BLaER1 treated with 17β-estradiol and CSF1 and Interleukin-3, amounts not matched to agents 10 nM and 100 nM (cell line): ENCODE measurements at regions not wholly inside any gene's neighbourhood (a gene's known extent, or its start where the extent isn't known, plus 50 kb on each side); places are given as distances from the start of the nearest gene placed in this dataset.

Source experiments
- H3K27ac ChIP-seq, 11 experiments: shearing (Covaris generic); formaldehyde crosslinking; 2 replicates each; pipeline ENCODE4 v1.8.1; 2022
- H3K27me3 ChIP-seq, 11 experiments: shearing (Covaris generic); formaldehyde crosslinking; 2 replicates each; pipeline ENCODE4 v1.8.1; 2022
- H3K36me3 ChIP-seq, 11 experiments: shearing (Covaris generic); formaldehyde crosslinking; 2 replicates each; pipeline ENCODE4 v1.8.1; 2022
- H3K4me1 ChIP-seq, 10 experiments: shearing (Covaris generic); formaldehyde crosslinking; 2 replicates each; pipeline ENCODE4 v1.8.1; 2022
- H3K4me2 ChIP-seq, 11 experiments: shearing (Covaris generic); formaldehyde crosslinking; 2 replicates each; pipeline ENCODE4 v1.8.1; 2022
- H3K4me3 ChIP-seq, 10 experiments: shearing (Covaris generic); formaldehyde crosslinking; 2 replicates each; pipeline ENCODE4 v1.8.1; 2022
- H3K9ac ChIP-seq, 11 experiments: shearing (Covaris generic); formaldehyde crosslinking; 2 replicates each; pipeline ENCODE4 v1.8.1; 2022
- H3K9me3 ChIP-seq, 11 experiments: shearing (Covaris generic); formaldehyde crosslinking; replicated peaks in 1 of 11; 2 replicates each; pipeline ENCODE4 v1.8.1; 2022
- H4K20me1 ChIP-seq, 11 experiments: shearing (Covaris generic); formaldehyde crosslinking; 2 replicates each; pipeline ENCODE4 v1.8.1; 2022
- Cebpa-rat ChIP-seq, 11 experiments: shearing (Covaris generic); IDR thresholded peaks; 2 replicates each; pipeline ENCODE4 v1.8.1; 2022

DNA sequence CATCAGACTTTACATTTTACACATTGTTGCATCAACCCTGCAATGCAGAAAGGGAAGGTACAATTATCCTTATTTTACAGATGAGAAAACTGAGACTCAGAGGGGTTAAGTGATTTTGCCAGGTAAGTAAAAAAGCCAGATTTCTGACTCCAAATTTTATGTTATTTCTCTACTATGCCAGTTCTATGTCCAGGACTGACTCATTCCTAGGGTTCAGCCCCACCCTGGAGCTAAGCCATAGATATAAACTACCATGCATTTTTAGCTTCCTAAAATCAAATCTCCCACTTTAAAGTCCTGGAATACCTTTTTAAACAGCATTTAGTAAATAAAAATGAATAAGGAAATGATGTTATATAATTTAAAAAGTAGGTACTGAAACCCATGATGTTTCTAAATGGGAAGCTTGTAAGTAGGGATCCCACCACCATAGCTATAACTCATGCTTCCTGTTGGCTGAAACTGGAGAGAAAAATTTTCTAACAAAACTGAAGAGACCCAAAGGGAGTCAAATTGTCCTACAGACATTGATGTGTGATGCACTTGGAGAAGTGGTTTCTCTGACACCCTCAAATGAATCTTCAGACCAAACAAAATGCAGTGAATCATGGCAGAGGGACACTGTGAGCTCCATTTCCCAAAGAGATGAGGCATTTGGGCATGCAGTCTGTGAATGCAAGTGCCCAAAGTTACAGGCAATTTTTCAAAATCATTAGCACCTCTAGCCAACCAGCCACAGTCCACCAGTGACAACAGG lies 301.7 kb upstream of the UMPS start:
- Histone ChIP-seq H3K36me3 (peaks cover 0 to 18% (median 6%) of the 10 kb centered on the region in 11 experiments; a peak in 8 of 22 replicates), H3K27ac (no peak overlapping the region)

DNA sequence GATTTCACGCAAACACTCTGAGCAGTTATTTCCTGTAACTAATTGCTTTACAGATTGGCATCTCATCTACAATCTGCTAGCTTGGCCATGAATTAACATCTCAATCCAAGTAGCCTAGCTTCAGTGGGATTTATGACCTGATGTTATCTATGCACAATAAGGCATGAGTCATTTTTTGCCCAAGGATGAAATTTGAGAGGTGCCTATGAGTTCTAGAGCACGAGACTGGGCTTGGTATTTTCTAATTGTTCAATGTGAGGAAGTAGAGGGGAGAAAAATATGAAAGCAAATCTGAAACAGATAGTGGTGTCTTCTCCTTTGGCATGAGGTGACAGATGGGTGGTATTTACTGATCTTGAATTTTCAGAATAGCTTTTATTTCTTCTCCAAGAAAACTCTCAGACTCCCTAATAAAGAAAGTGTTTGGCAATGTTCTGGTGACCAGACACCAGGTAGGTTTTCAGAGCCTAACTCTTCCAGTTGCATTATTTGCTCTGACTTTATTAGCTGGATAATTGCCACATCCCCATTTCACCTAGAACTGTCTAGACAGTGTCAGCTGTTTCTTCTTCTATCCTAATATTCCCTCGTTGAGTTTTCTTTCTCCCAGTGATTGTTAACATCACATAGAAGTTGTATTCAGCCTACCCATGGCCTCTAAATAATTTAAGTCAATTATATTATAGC lies 301.0 kb upstream of the UMPS start:
- no peak for TF ChIP-seq Cebpa-rat (IDR thresholded peaks at IDR 0.05)
- peaks cover 6 to 25% (median 20%) of the 10 kb centered on the region in 10 experiments; a peak in 15 of 20 replicates for H3K4me1 ChIP-seq
- H3K27me3 ChIP-seq = no peaks in the 10 kb centered on the region
- peaks cover 0 to 18% (median 8%) of the 10 kb centered on the region in 11 experiments; a peak in 14 of 22 replicates for H3K36me3 ChIP-seq
- H3K9me3 ChIP-seq = peaks cover 0 to 3% (median 0%) of the 10 kb centered on the region in 11 experiments; a peak in 6 of 22 replicates
- H3K4me2 ChIP-seq = peak overlapping the region in 5 of 11 experiments; percentile 9 to 52 (median 35); a peak in 10 of 22 replicates
- H3K4me3 ChIP-seq = no peak overlapping the region
- H3K27ac ChIP-seq = no peak overlapping the region
- H3K9ac ChIP-seq = no peak overlapping the region
- no peaks in the 10 kb centered on the region for H4K20me1 ChIP-seq

More for the DNA sequence above, 301.7 kb upstream of the UMPS start:
- Histone ChIP-seq H3K27me3 (no peaks in the 10 kb centered on the region), H3K9ac (no peak overlapping the region), H4K20me1 (no peaks in the 10 kb centered on the region), H3K4me1 (peaks cover 6 to 25% (median 20%) of the 10 kb centered on the region in 10 experiments; a peak in 15 of 20 replicates), H3K4me2 (peak overlapping the region in 4 of 11 experiments; percentile 9 to 52 (median 36); a peak in 6 of 22 replicates), H3K9me3 (no peaks in the 10 kb centered on the region), H3K4me3 (no peak overlapping the region)
- no peak for TF ChIP-seq Cebpa-rat (IDR thresholded peaks at IDR 0.05)

DNA sequence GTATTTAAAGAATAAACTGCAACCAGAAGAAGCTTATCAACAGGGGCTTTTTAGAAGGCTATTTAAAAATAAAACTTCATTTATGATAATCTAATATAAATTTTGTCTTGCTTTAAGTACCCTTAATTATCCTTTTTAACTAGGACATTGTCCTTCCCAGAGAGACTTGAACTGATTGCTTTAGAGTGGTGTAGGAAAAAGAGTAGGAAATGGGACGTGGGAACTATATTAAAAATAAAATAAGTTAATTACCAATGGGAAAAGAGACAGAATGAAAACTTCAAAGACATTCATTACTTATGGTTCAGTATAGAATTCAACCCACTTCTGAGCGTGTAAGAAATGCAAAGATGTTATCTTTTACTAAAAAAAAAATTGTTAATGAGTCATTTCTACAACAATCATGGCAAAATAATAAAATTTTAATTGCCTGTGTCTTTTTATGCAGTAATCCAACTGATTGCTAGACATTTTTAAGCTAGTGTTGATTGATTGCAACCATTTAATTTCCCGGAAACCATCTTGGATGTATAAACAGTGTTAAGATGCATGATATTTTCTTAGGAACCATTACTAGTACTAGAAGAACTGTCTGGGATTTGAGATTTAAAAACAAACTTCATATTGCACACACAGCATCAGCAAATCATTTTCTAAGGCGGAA lies 298.8 kb upstream of the UMPS start:
- H4K20me1 ChIP-seq = no peaks in the 10 kb centered on the region
- no peak for TF ChIP-seq Cebpa-rat (IDR thresholded peaks at IDR 0.05)
- no peak overlapping the region for H3K9ac ChIP-seq
- H3K9me3 ChIP-seq = peaks cover 0 to 12% (median 5%) of the 10 kb centered on the region in 11 experiments; a peak in 9 of 22 replicates
- H3K4me3 ChIP-seq = no peak overlapping the region
- H3K4me1 ChIP-seq = peaks cover 6 to 25% (median 20%) of the 10 kb centered on the region in 10 experiments; a peak in 15 of 20 replicates
- no peak overlapping the region for H3K4me2 ChIP-seq
- peaks cover 0 to 33% (median 15%) of the 10 kb centered on the region in 11 experiments; a peak in 16 of 22 replicates for H3K36me3 ChIP-seq
- H3K27me3 ChIP-seq = no peaks in the 10 kb centered on the region
- H3K27ac ChIP-seq = no peak overlapping the region

DNA sequence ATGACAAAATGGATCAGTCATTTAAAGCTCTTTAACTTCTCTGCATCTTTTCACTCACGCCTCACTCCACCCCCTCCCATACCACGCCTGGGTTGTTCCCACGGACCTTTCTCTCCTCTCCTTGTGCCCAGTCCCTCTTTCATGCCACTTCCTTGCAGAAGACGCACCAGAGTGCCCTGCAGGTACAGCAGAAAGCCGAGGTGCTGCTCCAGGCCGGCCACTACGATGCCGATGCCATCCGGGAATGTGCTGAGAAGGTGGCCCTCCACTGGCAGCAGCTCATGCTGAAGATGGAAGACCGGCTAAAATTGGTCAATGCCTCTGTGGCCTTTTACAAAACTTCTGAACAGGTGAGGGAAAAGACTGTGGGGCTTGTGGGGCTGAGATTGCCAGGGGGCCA lies 296.1 kb upstream of the UMPS start:
- Histone ChIP-seq H3K27ac (no peak overlapping the region), H3K27me3 (no peaks in the 10 kb centered on the region), H4K20me1 (no peaks in the 10 kb centered on the region), H3K4me3 (no peak overlapping the region), H3K9me3 (peaks cover 0 to 12% (median 5%) of the 10 kb centered on the region in 11 experiments; a peak in 9 of 22 replicates), H3K36me3 (peaks cover 0 to 33% (median 15%) of the 10 kb centered on the region in 11 experiments; a peak in 16 of 22 replicates), H3K9ac (no peak overlapping the region), H3K4me1 (peaks cover 14 to 36% (median 22%) of the 10 kb centered on the region in 10 experiments), H3K4me2 (no peak overlapping the region)
- no peak for TF ChIP-seq Cebpa-rat (IDR thresholded peaks at IDR 0.05)

DNA sequence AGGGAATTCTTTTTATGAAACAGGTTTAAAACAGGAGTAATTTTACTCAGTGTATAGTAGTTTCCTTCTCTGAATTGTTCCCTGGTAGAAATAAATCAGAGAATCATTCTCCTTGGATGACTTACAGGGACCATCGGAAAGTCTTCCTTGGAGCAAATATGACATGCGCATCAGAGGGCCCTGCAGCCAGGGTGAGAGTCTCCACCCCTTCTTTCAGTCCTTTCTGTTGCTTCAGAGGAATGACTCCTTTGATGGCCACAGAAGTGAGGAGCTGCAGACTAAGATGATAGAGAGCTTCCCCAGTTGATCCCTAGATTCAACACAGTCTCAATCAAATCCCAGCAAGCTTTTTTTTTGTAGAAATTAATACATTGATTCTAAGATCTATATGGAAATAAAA lies 294.8 kb upstream of the UMPS start:
- Histone ChIP-seq H3K9me3 (peaks cover 0 to 12% (median 5%) of the 10 kb centered on the region in 11 experiments; a peak in 9 of 22 replicates), H3K36me3 (peaks cover 0 to 32% (median 15%) of the 10 kb centered on the region in 11 experiments; a peak in 16 of 22 replicates), H4K20me1 (no peaks in the 10 kb centered on the region), H3K27me3 (no peaks in the 10 kb centered on the region), H3K4me1 (peaks cover 2 to 28% (median 17%) of the 10 kb centered on the region in 10 experiments; a peak in 19 of 20 replicates), H3K4me3 (no peak overlapping the region), H3K27ac (no peak overlapping the region), H3K9ac (no peak overlapping the region), H3K4me2 (no peak overlapping the region)
- no peak for TF ChIP-seq Cebpa-rat (IDR thresholded peaks at IDR 0.05)

DNA sequence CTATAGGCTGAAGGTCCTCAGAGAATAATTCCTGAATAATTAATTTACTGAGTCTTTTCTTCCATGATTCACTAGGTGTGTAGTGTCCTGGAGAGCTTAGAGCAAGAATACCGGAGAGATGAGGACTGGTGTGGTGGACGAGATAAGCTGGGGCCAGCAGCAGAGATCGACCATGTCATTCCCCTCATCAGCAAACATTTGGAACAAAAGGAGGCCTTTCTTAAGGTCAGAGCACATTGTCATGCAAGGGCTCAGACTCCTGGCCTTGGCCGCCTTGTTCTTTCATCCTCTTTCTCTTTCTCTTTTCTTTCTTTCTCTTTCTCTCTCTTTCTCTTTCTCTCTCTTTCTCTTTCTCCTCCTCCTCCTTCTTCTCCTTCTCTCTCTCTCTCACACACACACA lies 291.4 kb upstream of the UMPS start:
- no peak for TF ChIP-seq Cebpa-rat (IDR thresholded peaks at IDR 0.05)
- Histone ChIP-seq H3K9me3 (peaks cover 0 to 12% (median 5%) of the 10 kb centered on the region in 11 experiments; a peak in 9 of 22 replicates), H3K4me1 (peaks cover 0 to 25% (median 16%) of the 10 kb centered on the region in 10 experiments; a peak in 15 of 20 replicates), H3K36me3 (peaks cover 0 to 29% (median 17%) of the 10 kb centered on the region in 11 experiments; a peak in 14 of 22 replicates), H3K4me2 (peak overlapping the region in 7 of 11 experiments; percentile 30 to 77 (median 58); a peak in 11 of 22 replicates), H3K27ac (peak overlapping the region in 6 of 11 experiments; percentile 29 to 48 (median 34); a peak in 8 of 22 replicates), H4K20me1 (no peaks in the 10 kb centered on the region), H3K9ac (no peak overlapping the region), H3K4me3 (no peak overlapping the region), H3K27me3 (no peaks in the 10 kb centered on the region)

DNA sequence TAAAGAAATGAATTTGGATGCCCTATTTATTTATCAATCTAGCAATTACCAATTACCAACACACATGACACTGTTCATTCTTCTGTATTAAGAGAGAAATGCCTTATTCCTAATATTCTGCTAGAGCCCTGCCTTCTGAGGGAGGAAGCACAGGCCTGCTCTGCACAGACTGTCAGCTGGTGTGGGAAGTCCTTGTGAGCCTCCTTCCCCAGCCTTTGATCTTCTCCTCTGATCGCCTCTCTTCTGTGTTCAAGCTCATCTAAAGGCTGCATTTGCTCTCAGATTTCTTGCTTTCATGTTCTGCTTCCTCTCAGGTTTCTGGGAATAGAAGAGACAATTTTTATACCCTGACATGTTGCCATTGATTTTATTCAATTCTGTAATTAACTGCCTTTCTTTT lies 290.6 kb upstream of the UMPS start:
- Histone ChIP-seq H4K20me1 (no peaks in the 10 kb centered on the region), H3K4me3 (no peak overlapping the region), H3K9ac (no peak overlapping the region), H3K4me2 (no peak overlapping the region; a peak in 1 of 22 replicates), H3K9me3 (peaks cover 0 to 7% (median 4%) of the 10 kb centered on the region in 11 experiments; a peak in 5 of 22 replicates), H3K27me3 (no peaks in the 10 kb centered on the region), H3K4me1 (peaks cover 0 to 25% (median 16%) of the 10 kb centered on the region in 10 experiments; a peak in 15 of 20 replicates), H3K27ac (no peak overlapping the region), H3K36me3 (peaks cover 0 to 26% (median 14%) of the 10 kb centered on the region in 11 experiments; a peak in 11 of 22 replicates)
- no peak for TF ChIP-seq Cebpa-rat (IDR thresholded peaks at IDR 0.05)

DNA sequence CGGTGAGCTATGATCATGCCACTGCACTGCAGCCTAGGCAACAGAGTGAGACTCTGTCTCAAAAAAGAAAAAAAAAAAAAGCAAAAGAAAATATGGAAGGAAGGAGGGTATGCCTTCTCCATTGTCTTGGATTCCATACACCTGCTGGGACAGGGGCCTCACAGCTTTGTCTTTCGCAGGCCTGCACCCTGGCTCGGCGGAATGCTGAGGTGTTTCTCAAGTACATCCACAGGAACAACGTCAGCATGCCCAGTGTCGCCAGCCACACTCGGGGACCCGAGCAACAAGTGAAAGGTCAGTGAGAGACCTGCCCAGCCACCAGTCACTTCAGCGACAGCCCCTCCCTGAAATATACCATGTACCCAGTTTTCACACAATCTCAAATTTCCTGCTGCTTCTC lies 288.5 kb upstream of the UMPS start:
- H3K4me3 ChIP-seq = no peak overlapping the region
- no peaks in the 10 kb centered on the region for H3K9me3 ChIP-seq
- H3K4me2 ChIP-seq = no peak overlapping the region
- no peak overlapping the region for H3K27ac ChIP-seq
- H3K4me1 ChIP-seq = peaks cover 0 to 25% (median 16%) of the 10 kb centered on the region in 10 experiments; a peak in 15 of 20 replicates
- no peaks in the 10 kb centered on the region for H4K20me1 ChIP-seq
- H3K9ac ChIP-seq = no peak overlapping the region
- TF ChIP-seq Cebpa-rat (IDR thresholded peaks at IDR 0.05) = no peak
- H3K36me3 ChIP-seq = peaks cover 0 to 23% (median 4%) of the 10 kb centered on the region in 11 experiments; a peak in 2 of 22 replicates
- no peaks in the 10 kb centered on the region for H3K27me3 ChIP-seq
